ENCODE measurements at regions not wholly inside any gene's neighbourhood (a gene's known extent, or its start where the extent isn't known, plus 50 kb on each side); places are given as distances from the start of the nearest gene placed in this dataset.

DNA sequence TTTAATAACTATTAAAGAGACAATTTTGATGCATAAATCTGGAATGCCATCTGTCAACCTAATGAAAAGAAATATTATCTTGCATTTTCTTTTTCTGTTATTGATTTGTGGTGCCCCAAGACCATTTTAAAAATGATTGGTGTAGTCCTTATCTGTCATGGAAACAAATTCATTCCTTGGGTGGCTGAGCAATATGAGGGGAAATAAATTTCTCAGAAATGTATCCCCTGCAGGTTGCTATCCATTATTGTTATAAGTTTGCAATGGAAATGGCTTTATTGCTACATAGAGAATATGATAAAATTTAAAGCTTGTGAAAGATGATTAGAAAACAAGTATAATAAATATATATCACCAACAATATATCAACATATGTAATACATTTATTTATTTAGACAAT, 607.0 kb downstream of the DNAJB9 start:
- no peak for DNase-seq

DNA sequence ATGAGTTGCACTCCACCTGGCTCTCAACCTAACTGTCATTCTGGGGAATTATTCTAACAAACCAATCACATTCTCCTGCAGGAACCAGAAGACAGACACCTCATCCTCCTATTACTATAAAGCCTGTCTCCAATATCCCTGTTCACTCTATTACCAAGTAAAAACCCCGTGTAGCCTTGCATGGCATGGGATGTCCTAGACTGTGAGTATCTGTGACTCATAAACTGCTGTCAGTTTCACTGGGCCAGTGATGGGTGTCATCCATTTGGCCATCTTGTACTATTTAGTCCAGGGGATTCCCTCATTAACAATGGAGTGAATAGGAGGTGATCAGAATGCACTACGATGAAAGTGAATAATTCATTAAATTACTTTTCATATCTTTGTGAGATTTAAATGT, 608.7 kb downstream of the DNAJB9 start:
- DNase-seq = no peak

DNA sequence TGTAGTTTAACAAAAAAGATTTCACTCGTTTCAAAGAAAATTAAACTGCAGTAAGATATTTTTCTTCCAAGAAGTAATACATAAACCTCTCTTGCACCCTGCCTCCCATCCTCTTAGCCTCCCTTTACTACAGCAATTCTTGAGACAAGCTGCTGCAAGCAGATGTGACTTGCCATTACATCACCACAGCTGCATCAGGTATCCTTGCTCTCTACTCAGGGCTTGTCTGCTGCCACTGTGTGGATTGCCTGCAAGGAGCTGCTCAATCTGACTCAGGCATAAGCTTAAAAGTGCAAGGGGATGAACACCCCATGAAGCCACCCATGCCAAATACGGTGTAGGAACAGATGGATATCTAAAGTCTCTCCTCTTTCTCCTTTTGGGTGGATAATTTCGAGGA, 609.9 kb downstream of the DNAJB9 start:
- no peak for DNase-seq

DNA sequence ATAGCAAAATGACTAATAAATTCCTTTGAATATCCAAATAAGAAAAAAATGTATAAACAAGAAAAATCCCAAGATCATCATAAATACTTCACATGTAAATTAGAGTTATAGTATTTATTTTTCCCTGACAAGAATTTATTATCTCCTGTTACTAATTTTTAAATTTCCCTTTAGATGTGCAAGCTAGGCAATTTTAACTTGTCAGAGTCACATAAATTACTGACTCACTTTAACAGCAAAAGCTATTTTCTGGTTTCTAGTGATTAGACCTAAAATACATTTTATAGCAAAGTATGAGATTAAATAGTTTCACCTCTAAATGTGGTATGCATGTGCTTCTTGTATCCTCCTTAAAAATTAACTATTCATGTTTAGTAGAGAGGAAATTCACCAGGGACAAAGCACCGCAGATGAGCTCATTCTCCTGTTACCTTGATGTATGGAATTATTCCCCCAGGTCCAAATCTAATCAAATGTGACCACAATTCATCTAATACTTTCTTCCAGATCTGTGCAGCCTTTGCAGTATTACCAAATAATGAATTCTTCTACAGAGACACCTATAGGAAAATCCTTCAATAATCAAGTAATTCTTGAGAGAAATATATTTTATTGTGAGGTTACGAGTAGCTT, 621.2 kb downstream of the DNAJB9 start:
- no peak for DNase-seq

DNA sequence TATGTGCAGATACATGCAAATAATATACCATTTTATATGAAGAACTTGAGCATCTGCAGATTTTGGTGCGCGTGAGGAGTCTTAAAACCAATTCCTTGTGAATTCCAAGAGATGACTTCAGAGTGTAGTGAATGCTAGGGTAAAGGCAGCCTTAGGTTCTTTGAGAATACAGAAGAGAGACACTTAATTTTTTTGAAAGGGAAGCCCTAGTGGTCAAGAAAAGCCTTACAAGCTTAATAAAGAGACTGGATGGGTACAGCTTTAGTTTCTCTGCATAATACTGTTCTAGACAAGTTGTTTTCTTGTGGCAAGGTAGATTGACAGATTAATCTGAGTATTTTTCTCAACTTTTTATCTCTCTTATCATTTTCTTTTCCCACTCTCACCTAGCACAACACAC, 636.5 kb downstream of the DNAJB9 start:
- no peak for DNase-seq

DNA sequence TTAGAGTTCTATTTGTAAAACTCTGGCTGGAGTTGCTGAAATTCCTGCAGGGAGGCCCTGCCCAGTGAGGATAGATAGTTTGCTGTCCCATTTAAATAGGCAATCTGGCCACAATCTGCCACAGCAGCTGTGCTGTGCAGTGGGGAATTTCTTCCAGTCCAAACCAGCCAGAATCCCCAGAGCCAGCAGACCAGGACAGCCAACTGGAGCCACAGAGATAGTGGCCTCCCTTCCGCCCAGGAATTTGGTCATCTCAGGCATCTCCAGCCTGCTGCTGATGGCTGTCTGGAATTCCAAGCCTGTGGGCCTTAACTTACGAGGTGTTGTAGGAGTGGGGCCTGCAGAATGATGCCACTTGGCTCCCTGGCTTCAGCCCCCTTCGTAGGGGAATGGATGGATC, 643.4 kb downstream of the DNAJB9 start:
- no peak for DNase-seq

DNA sequence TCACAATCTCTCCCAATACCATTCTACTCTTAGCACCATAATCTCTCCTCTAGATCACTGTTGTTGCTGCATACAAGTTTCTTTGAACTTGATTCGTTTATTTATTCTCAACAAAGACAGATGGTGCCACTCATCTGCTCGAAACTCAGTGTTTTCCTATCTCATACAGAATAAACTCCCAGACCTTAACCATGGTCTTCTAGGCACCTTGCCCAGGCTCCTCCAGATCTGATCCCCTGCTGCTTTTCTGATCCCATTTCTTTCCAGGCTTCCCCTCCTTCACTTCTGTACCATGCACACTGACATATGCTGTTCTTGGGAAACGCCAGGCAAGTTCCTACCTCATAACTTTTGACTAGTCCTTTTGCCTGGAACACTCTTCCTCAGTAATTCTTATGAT, 645.7 kb downstream of the DNAJB9 start:
- DNase-seq = no peak

DNA sequence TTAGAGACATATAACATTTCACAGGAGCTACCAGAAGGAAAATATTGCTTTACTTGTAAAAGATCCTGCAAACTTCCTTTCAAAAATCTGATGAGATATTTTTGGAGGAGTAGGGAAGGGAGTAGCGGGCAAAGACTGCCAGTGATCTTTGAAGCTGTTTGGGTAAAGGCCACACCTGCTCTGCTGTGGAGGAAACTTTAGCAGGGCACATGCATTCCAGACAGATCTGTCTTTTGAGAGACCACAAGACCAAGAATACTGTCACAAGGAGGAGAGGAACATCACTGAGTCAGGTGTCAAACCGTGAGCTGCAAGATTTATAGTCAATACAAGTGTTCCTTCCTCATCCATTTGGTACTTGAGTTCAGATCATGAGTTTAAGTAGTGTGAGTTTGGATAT, 654.4 kb downstream of the DNAJB9 start:
- no peak for DNase-seq

DNA sequence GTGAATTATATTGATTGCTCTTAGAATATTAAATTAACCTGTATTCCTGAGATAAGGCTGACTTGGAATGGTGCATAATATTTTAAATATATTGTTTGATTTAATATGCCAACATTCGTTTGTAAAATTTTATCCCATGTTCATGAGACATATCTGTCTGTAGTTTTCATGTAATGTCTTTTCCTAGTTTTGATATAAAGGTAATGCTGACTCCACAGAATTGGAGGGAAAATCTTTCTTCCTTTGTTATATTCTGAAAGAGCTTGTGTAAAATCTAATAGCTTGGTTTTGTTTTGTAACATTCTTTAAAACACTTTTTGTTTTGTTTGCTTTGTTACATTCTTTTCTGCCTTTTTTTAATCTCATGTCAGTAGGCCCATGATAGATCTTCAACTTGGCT, 657.0 kb downstream of the DNAJB9 start:
- no peak for DNase-seq

DNA sequence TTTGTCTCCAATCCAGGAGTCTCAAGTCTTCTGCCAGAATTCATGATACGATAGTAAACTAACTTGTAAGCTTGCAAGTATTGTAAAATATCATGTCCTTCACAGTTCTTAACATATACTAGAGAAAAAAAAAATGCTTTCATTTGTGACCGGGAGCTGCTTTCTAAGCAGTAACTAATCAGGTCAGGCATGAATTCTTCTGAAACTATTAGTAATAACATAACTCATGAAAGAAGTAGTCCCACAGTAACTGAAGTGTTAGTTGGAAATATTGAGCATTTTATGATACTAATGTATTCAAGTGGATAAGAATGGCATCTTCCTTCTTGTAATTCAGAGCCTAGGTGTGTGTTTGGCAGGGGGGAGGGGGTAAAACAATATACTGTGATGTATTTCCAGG, 665.6 kb downstream of the DNAJB9 start:
- DNase-seq = no peak

DNA sequence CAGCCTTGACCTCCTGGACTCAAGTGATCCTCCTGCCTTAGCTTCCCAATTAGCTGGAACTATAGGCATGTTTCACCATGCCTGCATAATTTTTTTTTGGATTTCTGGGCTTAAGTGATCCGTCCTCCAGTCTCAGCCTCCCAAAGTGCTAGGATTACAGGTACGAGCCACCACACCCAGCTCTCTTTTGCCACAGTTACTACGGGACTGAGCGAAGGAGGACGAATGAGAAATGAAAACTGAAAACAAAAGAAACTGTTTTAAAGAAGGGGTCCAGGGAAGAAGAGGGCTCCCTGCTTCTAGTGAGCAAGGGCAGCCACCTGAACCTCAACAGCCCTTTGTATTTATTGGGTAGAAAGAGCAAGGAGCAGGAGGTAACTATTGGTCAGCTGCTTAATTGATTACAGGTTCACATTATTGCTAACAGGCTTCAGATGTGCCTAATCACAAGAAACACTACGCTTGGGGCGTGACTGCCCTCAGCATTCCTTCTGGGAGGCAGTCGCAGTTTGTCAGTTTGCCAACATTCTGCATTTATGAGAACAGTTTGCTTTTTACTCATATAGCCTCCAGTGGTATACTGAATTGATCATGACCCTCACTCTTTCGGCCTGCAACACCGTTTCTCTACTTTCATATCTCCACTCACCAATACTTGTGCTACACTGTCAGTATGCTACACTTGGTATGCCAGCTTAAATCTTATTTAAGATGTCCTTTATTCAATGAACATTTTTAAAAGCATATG, 676.8 kb downstream of the DNAJB9 start:
- no peak for DNase-seq

DNA sequence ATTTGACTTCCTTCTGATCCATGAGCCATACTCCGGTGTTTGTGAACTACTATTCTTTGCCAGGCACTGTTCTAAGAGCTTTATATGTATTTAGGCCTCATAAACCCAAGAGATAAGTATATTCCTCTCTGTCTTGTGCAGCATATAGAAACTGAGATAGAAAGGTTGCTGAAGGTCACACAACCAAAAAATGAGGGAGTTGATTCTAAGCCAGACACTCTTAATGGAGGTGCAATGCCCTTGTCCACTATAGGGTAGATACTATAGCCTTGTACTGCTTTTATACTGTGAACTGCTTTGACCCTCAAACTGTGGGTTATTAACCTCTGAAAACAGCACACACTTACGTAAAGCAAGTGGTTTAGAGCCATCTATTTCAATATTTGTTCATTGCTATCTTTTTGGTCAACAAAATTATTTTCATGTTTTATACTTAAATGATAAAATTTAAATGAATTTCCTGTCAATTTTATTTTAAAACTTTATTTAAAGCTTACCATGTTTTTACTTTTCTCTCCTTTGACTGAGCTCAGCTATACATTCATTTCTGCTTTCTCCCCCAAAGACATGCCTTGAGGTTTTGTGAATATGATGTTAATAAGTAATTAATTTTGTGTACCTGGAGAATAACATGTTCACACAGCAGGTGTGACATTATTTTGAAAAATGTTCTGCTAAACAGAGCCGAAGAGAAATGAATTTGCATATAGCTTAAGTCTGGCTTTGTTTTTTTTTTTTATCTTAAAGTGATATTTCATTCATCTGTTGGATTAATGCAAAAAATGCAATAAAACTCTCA, 687.3 kb downstream of the DNAJB9 start:
- no peak for DNase-seq

DNA sequence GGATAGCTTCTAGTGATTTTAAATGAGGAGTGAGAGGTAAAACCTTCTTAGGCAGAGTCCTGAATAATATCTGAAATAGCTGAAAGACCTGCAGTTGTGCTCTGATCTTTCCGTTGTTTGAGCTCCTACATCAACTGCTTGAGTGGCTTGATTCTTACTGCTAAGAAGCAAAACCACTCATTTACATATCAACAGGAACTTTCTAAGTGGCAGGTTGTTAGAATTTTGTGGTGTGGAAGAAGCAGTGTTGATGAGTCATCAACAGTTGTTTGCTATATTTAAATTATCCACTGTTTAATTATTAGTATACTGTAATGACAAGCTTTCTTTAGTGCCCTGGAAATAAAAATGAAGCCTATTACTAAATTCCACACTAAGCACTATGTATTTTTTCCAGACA, 689.5 kb downstream of the DNAJB9 start:
- no peak for DNase-seq

DNA sequence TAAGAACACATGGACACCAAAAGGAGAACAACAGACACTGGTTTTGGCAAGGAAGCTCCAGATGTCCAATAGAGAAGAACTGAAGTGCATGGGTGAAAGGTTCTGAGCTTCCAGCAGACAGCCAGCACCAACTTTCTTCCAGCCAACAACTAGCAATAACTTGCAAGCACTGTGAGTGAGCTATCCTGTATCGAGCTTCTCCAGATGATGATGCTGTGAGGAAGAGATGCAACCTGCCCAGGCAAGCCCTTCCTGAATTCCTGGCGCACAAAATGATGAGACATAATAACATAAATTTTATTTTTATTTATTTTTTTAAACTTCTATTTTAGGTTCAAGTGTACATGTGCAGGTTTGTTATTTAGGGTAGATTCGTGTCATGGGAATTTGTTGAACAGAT, 692.1 kb downstream of the DNAJB9 start:
- no peak for DNase-seq

DNA sequence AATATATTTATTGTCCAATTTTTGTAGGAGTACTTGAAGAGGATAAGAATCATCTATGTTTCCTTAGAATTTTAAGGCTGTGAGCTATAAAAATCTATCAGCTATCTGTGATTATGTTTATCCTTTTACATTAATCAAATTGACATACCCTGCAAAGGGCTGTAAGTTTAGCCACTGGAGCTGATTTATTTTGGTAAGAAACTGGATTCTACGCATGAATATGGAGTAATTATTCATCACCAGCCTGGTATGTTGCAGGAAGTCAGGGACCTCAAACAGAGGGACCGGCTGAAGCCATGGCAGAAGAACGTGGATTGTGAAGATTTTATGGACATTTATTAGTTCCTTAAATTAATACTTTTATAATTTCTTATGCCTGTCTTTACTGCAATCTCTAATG, 696.9 kb downstream of the DNAJB9 start:
- DNase-seq = no peak

DNA sequence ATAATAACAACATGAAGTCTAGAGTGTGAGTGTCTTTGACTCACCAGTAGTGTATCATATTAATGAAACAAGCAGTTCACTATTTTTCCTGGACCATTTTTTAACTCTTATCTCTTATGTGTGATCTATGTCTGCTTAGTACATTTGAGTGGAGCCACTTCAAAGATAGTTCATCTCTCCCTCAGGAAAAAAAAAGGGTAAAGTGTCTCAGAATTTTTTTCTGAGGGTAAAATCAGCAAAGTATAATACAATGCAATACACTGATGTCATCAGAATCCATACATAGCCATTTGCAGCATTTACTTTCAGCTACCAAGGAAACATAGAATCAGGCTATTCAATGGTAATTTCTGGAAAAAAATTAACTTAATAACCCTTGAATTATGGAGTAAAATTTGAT, 706.7 kb downstream of the DNAJB9 start:
- DNase-seq = no peak

DNA sequence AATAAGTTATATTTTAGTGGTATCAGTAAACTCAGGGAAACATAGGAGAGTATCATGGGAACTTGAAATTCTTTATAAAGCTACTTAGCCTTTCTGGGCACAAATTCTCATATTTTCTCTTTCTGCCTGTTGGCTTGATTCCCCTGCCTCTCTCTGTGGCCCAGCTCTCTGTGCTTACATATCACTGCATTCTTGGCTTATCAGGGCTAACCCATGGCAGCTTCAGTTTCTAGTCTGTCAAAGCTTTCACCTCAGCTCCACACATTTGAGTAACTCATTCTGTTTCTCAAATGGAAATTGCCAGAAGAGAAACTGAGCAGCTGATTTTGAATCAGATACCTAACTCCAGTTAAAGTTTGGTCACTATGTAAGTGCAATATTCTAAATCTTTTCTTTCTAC, 713.1 kb downstream of the DNAJB9 start:
- DNase-seq = no peak

DNA sequence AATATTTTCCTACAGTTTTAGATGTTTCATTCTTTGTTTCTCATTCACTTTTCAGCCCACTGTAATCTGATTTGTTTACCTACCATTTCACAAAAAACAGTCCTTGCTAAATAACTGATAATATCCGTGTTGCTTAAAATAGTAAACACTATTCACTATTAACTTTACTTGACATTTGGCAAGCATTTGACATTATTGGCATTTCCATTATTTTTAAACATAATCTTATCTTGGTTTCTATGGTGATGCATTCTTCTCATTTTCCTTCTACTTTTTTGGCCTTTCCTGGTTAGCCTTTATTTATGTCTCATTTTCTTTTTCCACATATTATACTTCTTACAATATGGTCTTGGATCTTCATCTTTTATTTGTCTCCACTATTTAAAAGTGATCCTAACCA, 715.3 kb downstream of the DNAJB9 start:
- no peak for DNase-seq

DNA sequence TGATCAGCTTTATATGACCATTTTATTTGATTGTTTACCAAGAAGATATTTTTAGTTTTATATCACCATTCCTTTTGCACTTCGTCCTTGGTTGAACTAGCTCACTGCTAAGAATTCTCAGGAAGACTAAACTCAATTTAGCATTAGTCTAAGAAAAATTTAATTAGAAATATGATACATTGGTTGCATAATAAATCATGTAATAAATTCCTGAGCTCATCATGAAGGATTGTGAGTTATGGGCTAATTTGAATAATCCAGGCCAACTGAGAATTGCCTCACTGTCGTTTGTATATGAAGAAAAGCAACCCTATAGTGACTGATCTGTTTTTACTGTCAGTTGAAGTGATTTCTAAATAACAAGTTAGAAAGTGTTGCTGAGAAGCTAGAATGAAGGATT, 725.5 kb downstream of the DNAJB9 start:
- no peak for DNase-seq

DNA sequence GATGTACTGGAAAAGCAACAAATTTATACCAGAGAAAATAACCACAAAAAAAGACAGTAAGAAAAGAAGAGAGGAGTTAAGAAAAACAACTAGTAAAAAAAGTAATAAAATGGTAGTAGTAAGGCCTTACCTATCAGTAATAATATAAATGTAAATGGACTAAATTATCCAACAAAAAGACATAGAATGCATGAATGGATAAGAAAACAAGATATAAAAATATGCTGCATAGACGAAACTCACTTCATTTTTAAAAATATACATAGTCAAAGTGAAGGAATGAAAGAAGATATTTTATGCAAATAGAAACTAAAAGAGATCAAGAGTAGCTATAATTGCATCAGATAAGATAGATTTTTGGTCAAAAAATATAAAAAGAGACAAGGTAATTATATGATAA, 739.1 kb downstream of the DNAJB9 start:
- no peak for DNase-seq

DNA sequence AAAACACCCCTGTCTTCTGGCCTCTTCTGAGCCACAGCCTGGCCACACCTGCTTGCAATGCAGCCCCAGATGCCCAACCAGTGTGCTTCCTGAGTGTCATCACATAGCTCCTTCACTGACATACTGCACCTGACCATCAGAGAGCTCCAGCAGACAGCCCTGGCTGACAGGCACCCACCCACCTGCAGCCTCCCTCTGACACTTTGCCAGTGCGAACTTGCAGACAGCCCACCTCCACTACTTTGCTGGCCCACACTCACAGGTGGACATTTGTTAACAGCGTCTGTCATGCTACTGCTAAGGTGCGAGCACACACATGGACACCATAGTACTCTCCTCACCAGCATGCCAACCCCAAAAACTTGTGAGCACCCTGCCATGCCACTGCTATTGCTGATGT, 740.1 kb downstream of the DNAJB9 start:
- DNase-seq = no peak

DNA sequence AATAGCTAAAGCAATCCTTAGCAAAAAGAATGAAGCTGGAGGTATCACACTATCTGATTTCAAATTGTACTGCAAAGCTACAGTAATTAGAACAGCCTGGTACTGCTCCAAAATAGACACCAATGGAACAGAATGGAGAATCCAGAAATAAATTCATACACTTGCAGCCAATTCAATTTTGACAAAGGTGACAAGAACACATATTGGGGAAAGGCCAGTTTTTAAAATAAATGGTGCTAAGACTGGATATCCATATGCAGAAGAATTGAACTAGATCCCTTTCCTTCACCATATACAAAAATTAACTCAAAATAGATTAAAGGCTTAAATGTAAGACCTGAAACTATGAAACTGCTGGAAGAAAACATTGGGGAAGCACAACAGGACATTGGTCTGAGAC, 748.5 kb downstream of the DNAJB9 start:
- DNase-seq = no peak

DNA sequence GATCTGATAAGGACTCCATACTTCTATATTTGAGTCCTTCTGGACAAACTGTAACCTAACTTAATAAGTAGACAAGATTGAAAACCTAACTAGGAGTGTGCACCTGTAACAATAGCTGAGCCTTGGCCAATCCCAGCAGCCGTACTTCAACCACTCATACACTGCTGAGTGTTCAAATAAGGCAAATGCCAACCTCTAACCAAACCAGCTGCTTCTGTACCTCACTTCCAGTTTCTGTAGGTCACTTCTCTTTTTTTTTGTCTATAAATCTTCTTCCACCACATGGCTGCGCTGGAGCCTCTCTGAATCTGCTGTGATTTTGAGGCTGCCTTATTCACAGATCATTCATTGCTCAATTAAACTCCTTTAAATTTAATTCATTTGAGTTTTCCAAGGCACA, 753.2 kb downstream of the DNAJB9 start:
- no peak for DNase-seq

DNA sequence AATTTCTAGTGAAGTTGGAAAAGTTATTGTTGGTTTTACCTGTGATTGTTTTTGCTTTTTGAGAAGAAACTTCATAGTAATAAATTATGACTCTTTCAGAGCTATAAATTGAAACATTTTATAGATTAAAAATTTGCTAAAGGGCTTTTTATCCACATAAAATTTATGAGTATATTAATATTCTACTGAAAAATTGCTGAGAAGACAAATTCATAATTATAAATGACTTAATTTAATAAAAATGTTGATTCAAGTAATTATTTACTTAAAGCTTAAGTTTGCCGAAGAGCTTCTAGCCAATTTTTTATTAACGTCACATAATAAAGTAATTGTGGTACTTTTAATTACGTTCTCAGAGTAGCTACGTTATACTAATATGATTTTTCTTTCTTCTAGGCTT, 761.7 kb downstream of the DNAJB9 start:
- DNase-seq = no peak

Data from SW 1271 (cell line).